Epithelial cell of esophagus (primary cell): ENCODE measurements at regions not wholly inside any gene's neighbourhood (a gene's known extent, or its start where the extent isn't known, plus 50 kb on each side); places are given as distances from the start of the nearest gene placed in this dataset.

Source experiments
- DNase-seq: peaks from one replicate; pipeline ENCODE4 v3.0.0; 2010; ENCODE audit warnings: low read depth
- H3K4me3 ChIP-seq: 2 replicates; pipeline ENCODE4 v1.5.1; 2011; ENCODE audit warnings: mild to moderate bottlenecking, low read length, control low read depth
- TF ChIP-seq, protein P1 (sequence below): IDR thresholded peaks from 2 replicates; pipeline ENCODE4 v1.5.1; 2011; ENCODE audit warnings: low read depth, mild to moderate bottlenecking, low read length, control low read depth, inconsistent platforms; ENCODE audit not compliant: insufficient read depth; ENCODE audit errors: missing control alignments

DNA sequence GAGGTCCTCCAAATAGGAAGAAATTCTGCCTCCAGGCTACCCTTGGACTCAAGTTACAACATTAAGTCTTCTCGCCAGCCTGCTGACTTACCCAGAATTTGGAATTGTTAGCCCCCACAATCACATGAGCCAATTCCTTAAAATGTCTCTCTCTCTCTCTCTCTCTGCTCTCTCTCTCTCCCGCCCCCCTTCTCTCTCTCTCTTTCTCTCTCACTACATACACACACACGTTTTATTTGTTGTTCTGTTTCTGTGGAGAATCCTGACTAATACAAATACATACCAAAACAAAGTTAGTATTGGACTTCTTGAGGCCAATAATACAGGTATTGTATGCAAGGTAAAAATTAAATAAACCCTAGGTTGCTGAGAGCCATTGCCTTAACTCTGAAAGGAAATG lies 72.1 kb downstream of the TNFSF18 start:
- TF ChIP-seq, protein P1, sequence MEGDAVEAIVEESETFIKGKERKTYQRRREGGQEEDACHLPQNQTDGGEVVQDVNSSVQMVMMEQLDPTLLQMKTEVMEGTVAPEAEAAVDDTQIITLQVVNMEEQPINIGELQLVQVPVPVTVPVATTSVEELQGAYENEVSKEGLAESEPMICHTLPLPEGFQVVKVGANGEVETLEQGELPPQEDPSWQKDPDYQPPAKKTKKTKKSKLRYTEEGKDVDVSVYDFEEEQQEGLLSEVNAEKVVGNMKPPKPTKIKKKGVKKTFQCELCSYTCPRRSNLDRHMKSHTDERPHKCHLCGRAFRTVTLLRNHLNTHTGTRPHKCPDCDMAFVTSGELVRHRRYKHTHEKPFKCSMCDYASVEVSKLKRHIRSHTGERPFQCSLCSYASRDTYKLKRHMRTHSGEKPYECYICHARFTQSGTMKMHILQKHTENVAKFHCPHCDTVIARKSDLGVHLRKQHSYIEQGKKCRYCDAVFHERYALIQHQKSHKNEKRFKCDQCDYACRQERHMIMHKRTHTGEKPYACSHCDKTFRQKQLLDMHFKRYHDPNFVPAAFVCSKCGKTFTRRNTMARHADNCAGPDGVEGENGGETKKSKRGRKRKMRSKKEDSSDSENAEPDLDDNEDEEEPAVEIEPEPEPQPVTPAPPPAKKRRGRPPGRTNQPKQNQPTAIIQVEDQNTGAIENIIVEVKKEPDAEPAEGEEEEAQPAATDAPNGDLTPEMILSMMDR: no peak
- DNase-seq: no peak
- no peak overlapping the region for H3K4me3 ChIP-seq

DNA sequence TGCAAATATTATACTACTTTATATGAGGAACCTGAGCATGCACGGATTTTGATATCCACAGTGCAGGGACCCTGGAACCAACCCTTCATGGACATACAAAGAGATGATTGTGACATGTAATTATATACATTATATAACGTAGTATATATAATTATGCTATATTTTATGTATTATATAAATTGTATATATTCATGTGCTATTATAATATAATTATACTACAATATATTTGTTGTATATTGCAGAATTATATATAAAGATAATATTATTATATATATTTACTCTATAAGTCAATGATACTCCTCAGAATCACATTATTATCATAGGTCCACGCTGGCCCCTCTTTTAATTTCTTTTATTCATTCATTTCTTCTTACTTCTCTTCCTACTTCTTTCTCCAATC lies 70.9 kb downstream of the TNFSF18 start:
- TF ChIP-seq, protein P1: no peak
- H3K4me3 ChIP-seq: no peak overlapping the region
- DNase-seq: no peak

DNA sequence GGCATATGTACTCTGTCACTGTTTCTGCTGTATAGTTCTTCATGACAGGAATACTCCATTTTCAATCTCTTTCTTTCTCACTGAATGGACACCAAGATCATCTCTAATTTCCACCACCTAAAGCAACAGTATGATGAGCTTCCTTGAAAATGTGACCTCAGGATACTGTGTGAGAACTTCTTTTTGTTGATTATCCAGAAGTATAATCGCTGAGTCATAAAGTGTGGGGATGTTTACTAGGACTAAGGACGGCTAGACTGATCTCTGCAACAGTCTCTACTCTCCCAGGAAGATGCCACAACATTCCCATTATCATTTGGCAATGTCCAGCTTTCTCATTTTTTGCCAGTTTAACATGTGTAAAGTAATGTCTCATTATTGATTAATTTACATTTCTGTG lies 70.3 kb downstream of the TNFSF18 start:
- TF ChIP-seq, protein P1: no peak
- peak; percentile 63 for DNase-seq

DNA sequence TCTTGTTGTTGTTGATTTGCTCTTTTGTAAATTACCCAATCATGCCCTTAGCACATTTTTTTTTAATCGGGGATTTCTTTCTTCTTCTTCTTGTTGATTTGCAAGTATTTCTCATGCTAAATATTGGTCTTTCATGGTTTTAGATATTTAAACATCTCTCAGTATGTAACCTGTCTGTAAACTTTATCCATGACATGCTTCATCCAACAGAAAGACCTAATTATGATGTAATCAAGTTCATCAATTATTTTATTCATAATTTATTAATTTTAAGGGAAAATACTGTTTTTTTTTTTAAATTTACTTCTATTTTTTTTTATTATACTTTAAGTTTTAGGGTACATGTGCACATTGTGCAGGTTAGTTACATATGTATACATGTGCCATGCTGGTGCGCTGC lies 69.8 kb downstream of the TNFSF18 start:
- TF ChIP-seq, protein P1: no peak
- DNase-seq: no peak
- H3K4me3 ChIP-seq: no peak overlapping the region

More for the DNA sequence above, 70.3 kb downstream of the TNFSF18 start:
- no peak overlapping the region for H3K4me3 ChIP-seq
